B cell (primary cell): ENCODE measurements at regions not wholly inside any gene's neighbourhood (a gene's known extent, or its start where the extent isn't known, plus 50 kb on each side); places are given as distances from the start of the nearest gene placed in this dataset.

ENCODE experiments used
- CTCF ChIP-seq: fragments of 200-600 bp; IDR thresholded peaks from one replicate; pipeline ENCODE4 v1.8.0; 2022; ENCODE audit warnings: antibody characterized with exemption, mild to moderate bottlenecking
- EZH2 ChIP-seq: IDR thresholded peaks from 2 replicates; pipeline ENCODE4 v1.6.1; 2012; ENCODE audit warnings: borderline replicate concordance, low read depth, mild to moderate bottlenecking, moderate library complexity, low read length; ENCODE audit not compliant: insufficient read depth, poor library complexity, severe bottlenecking

GRCh38 chr1:101137144-101138126 lies 99.4 kb upstream of the S1PR1 start:
- TF ChIP-seq CTCF (no peak), EZH2 (no peak)
